Endothelial cell of umbilical vein (primary cell): ENCODE measurements at regions not wholly inside any gene's neighbourhood (a gene's known extent, or its start where the extent isn't known, plus 50 kb on each side); places are given as distances from the start of the nearest gene placed in this dataset.

ENCODE experiments used
- BruUV-seq: library from RNA; stranded (reverse); fragments of 400-500 nt; replicated peaks from 2 replicates; lab custom pipeline; 2021; lab: Mats Ljungman, UMichigan
- CTCF ChIA-PET: fragments of 300-600, 350-600 bp; sonication (Branson Sonifier 250); formaldehyde crosslinking; loops from one replicate; lab custom pipeline; 2021; ENCODE audit warnings: antibody characterized with exemption, inconsistent platforms; lab: Charles Lee
- POLR2A ChIA-PET: fragments of 300-600, 350-600 bp; sonication (Branson Sonifier 250); formaldehyde crosslinking; loops from one replicate; lab custom pipeline; 2021; ENCODE audit warnings: antibody characterized with exemption, inconsistent platforms; lab: Charles Lee
- DNase-seq: peaks from one replicate; pipeline ENCODE4 v3.0.0-alpha.2; 2011; ENCODE audit warnings: low read depth, low spot score
- FAIRE-seq: peaks from 2 replicates; lab custom pipeline; 2011; peaks lifted over from hg19 to GRCh38; lab: Jason Lieb, UNC
- H2AFZ ChIP-seq: 2 replicates; pipeline ENCODE4 v1.6.0; 2012; ENCODE audit warnings: low read depth, low read length, control low read depth, inconsistent platforms
- H3K27ac ChIP-seq: 2 replicates; pipeline ENCODE4 v1.5.1; 2011; ENCODE audit warnings: low read depth, mild to moderate bottlenecking, control low read depth, low read length, moderate library complexity; ENCODE audit not compliant: insufficient read depth
- H3K27me3 ChIP-seq, 2 experiments: 2 replicates each; pipeline versions ENCODE4 v1.6.0 to v1.6.1; 2011; ENCODE audit warnings: low read length in 2 of 2, mixed read lengths in 1 of 2; ENCODE audit not compliant: control insufficient read depth in 2 of 2, insufficient read depth in 2 of 2
- H3K36me3 ChIP-seq, 2 experiments: 2 replicates in 1 of 2; 3 replicates in 1 of 2; pipeline ENCODE4 v1.5.1; 2011; ENCODE audit warnings: low read length in 2 of 2, mild to moderate bottlenecking in 1 of 2, moderate library complexity in 1 of 2; ENCODE audit not compliant: control insufficient read depth in 2 of 2, insufficient read depth in 2 of 2; ENCODE audit errors: extremely low read depth in 1 of 2
- H3K4me1 ChIP-seq: 3 replicates; pipeline ENCODE4 v1.5.1; 2011; ENCODE audit warnings: mild to moderate bottlenecking, low read length; ENCODE audit not compliant: control insufficient read depth, insufficient read depth; ENCODE audit errors: extremely low read depth
- H3K4me2 ChIP-seq: 2 replicates; pipeline ENCODE4 v1.6.1; 2011; ENCODE audit warnings: low read length, control low read depth, mixed read lengths; ENCODE audit not compliant: insufficient read depth
- H3K4me3 ChIP-seq, 3 experiments: fragments of 200-600 bp in 1 of 3; sonication (generic), shearing (Covaris generic) in 1 of 3; replicated peaks in 1 of 3; 2 replicates each; pipeline ENCODE4 v1.5.1; 2011 to 2016; ENCODE audit warnings: control low read depth in 3 of 3, low read length in 3 of 3, mild to moderate bottlenecking in 2 of 3, inconsistent platforms in 1 of 3, low read depth in 1 of 3, moderate library complexity in 1 of 3; ENCODE audit not compliant: insufficient read depth in 1 of 3
- H3K79me2 ChIP-seq: 2 replicates; pipeline ENCODE4 v1.6.0; 2012; ENCODE audit warnings: low read length, inconsistent platforms; ENCODE audit not compliant: control insufficient read depth, insufficient read depth
- H3K9ac ChIP-seq: replicated peaks from 2 replicates; pipeline ENCODE3; 2011; ENCODE audit warnings: low read length, control low read depth; ENCODE audit not compliant: insufficient read depth; ENCODE audit errors: extremely low read depth
- H3K9me1 ChIP-seq: replicated peaks from 3 replicates; pipeline ENCODE4 v1.6.0; 2011; ENCODE audit warnings: mild to moderate bottlenecking, low read length; ENCODE audit not compliant: control insufficient read depth, insufficient read depth; ENCODE audit errors: extremely low read depth
- H3K9me3 ChIP-seq: replicated peaks from 2 replicates; pipeline ENCODE4 v1.5.1; 2012; ENCODE audit warnings: low read length, inconsistent platforms; ENCODE audit not compliant: control insufficient read depth, insufficient read depth
- H4K20me1 ChIP-seq: replicated peaks from 2 replicates; pipeline ENCODE3; 2011; ENCODE audit warnings: mild to moderate bottlenecking, low read length; ENCODE audit not compliant: control insufficient read depth, insufficient read depth; ENCODE audit errors: extremely low read depth
- CTCF ChIP-seq, 2 donors: IDR thresholded peaks; 1 replicate in 1 of 2; 2 replicates in 1 of 2; pipeline ENCODE4 v1.5.1; 2011; ENCODE audit warnings: low read length in 2 of 2, mild to moderate bottlenecking in 2 of 2, moderate library complexity in 2 of 2, control low read depth in 1 of 2, inconsistent platforms in 1 of 2, low read depth in 1 of 2; ENCODE audit not compliant: insufficient read depth in 1 of 2; ENCODE audit errors: extremely low read depth in 1 of 2
- EZH2 ChIP-seq: IDR thresholded peaks from 2 replicates; pipeline ENCODE4 v1.6.1; 2012; ENCODE audit warnings: borderline replicate concordance, low read depth, mild to moderate bottlenecking, moderate library complexity, low read length, inconsistent platforms; ENCODE audit not compliant: severe bottlenecking
- FOS ChIP-seq: IDR thresholded peaks from 2 replicates; pipeline ENCODE4 v1.6.1; 2011; ENCODE audit warnings: mild to moderate bottlenecking, low read length, moderate library complexity, borderline replicate concordance; ENCODE audit not compliant: insufficient read depth
- GATA2 ChIP-seq: IDR thresholded peaks from 2 replicates; pipeline ENCODE4 v1.7.0; 2011; ENCODE audit warnings: low read depth, mild to moderate bottlenecking, moderate library complexity, mixed read lengths, low read length; ENCODE audit not compliant: insufficient read length, insufficient read depth
- JUN ChIP-seq: IDR thresholded peaks from 2 replicates; pipeline ENCODE4 v1.6.1; 2011; ENCODE audit warnings: borderline replicate concordance, low read depth; ENCODE audit not compliant: insufficient read length, insufficient read depth
- MYC ChIP-seq: IDR thresholded peaks from one replicate; pipeline ENCODE4 v1.6.1; 2011; ENCODE audit warnings: mild to moderate bottlenecking, low read depth, low read length
- POLR2A ChIP-seq: IDR thresholded peaks from 2 replicates; pipeline ENCODE4 v1.6.1; 2012; ENCODE audit warnings: low read depth, mild to moderate bottlenecking, control low read depth, low read length
- POLR2AphosphoS5 ChIP-seq: IDR thresholded peaks from 2 replicates; pipeline ENCODE4 v1.6.1; 2012; ENCODE audit warnings: low read depth, mild to moderate bottlenecking, control low read depth, low read length, moderate library complexity; ENCODE audit not compliant: insufficient read depth
- dilution Hi-C: fragments of 300-500 bp; cut with MboI; formaldehyde crosslinking; loops from one replicate; pipeline ENCODE4 v1.15.0; 2019; ENCODE audit warnings: low sequenced_read_pairs; ENCODE audit not compliant: extremely low pct_ligation_motif_present
- intact Hi-C: fragments of 100-400 bp; cut with micrococcal nuclease; formaldehyde crosslinking; loops from one replicate; pipeline ENCODE4 v1.10.0; 2022
- TF ChIP-seq, protein P1 (sequence below): IDR thresholded peaks from 2 replicates; pipeline ENCODE4 v1.6.1; 2011; ENCODE audit not compliant: insufficient read depth, insufficient read length

DNA sequence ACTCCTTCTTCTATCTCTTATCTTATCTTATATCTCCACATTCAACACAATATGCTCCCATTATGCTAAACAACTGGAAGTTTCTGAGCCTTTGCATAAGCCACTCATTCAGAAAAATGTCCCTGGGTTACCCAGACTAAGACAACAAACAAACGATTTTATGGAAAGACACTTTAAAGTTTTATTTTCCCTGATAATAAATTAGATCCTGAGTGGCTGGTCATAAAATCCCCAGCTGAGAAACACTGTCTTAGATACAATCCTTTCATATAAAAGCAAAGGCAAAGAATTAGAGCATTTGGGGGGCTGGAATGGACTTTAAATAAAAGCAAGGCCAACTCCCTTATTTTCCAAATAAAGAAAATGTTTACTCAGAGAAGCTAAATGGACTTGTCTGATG is 322.3 kb downstream of the GBE1 start:
- Histone ChIP-seq H3K36me3 (no peaks in the 10 kb centered on the region), H3K9me1 (peaks cover 2% of the 10 kb centered on the region), H3K27me3 (no peaks in the 10 kb centered on the region), H3K27ac (no peak overlapping the region), H3K9ac (no peak overlapping the region), H2AFZ (no peak overlapping the region), H3K9me3 (no peaks in the 10 kb centered on the region), H3K4me2 (no peak overlapping the region), H3K79me2 (no peaks in the 10 kb centered on the region), H3K4me3 (no peak overlapping the region), H4K20me1 (no peaks in the 10 kb centered on the region), H3K4me1 (no peaks in the 10 kb centered on the region)
- intact Hi-C loops (no loop called here), dilution Hi-C loops (no loop called here)
- FAIRE-seq (no peak), DNase-seq (no peak)
- POLR2A ChIA-PET = no interaction called here
- CTCF ChIA-PET = interaction anchor here (1.1 kb wide), 1 partner anchor 26 kb away, joined by 4 read pairs; no protein-coding TSS in a partner anchor
- no TSS peak for BruUV-seq
- TF ChIP-seq POLR2A (no peak), CTCF (IDR thresholded peaks at IDR 0.05; ENCODE audit: extremely low read depth in 1 of 2, insufficient read depth in 1 of 2, low read depth in 1 of 2, low read length in 2 of 2) (no peak), MYC (no peak), EZH2 (no peak), GATA2 (no peak), FOS (no peak), POLR2AphosphoS5 (no peak), JUN (no peak)
- TF ChIP-seq, protein P1, sequence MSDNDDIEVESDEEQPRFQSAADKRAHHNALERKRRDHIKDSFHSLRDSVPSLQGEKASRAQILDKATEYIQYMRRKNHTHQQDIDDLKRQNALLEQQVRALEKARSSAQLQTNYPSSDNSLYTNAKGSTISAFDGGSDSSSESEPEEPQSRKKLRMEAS = no peak
